Chondrocyte (in vitro differentiated cells): ENCODE measurements at regions not wholly inside any gene's neighbourhood (a gene's known extent, or its start where the extent isn't known, plus 50 kb on each side); places are given as distances from the start of the nearest gene placed in this dataset.
A peak's percentile ranks its signal among the peaks of the same experiment; 100 is the strongest.

Experiments
- DNase-seq: peaks from one replicate; pipeline ENCODE4 v3.0.0; 2021; ENCODE audit warnings: mixed read lengths, low spot score
- H3K27ac Mint-ChIP-seq: one replicate; pipeline ENCODE4 v1.8.0; 2021; ENCODE audit warnings: mild to moderate bottlenecking, moderate library complexity, mixed read lengths; ENCODE audit not compliant: unreplicated experiment
- H3K27me3 Mint-ChIP-seq: 2 replicates; pipeline ENCODE4 v1.8.0; 2021; ENCODE audit warnings: low read depth, mixed read lengths
- H3K36me3 Mint-ChIP-seq: 2 replicates; pipeline ENCODE4 v1.8.0; 2021; ENCODE audit warnings: low read depth, mixed read lengths
- H3K4me1 Mint-ChIP-seq: 2 replicates; pipeline ENCODE4 v1.8.0; 2021; ENCODE audit warnings: low read depth, mild to moderate bottlenecking, mixed read lengths
- H3K4me3 Mint-ChIP-seq: one replicate; pipeline ENCODE4 v1.8.0; 2021; ENCODE audit warnings: mild to moderate bottlenecking, moderate library complexity, mixed read lengths; ENCODE audit not compliant: unreplicated experiment
- H3K9me3 Mint-ChIP-seq: 2 replicates; pipeline ENCODE4 v1.8.0; 2021; ENCODE audit warnings: low read depth, mixed read lengths
- CTCF ChIP-seq: fragments of 200-600 bp; sonication (generic); IDR thresholded peaks from 2 replicates; pipeline ENCODE4 v1.5.0; 2021; ENCODE audit warnings: antibody characterized with exemption, mild to moderate bottlenecking, moderate library complexity

GRCh38 chr5:173455599-173455957 lies 127.4 kb upstream of the STC2 start:
- H3K9me3 Mint-ChIP-seq = peaks cover 4% of the 10 kb centered on the region
- H3K27me3 Mint-ChIP-seq = no peaks in the 10 kb centered on the region
- H3K4me3 Mint-ChIP-seq = no peak overlapping the region
- H3K36me3 Mint-ChIP-seq = no peaks in the 10 kb centered on the region
- peak overlapping the region; percentile 99 for H3K27ac Mint-ChIP-seq
- H3K4me1 Mint-ChIP-seq = peaks cover 81% of the 10 kb centered on the region
- no peak for DNase-seq
- TF ChIP-seq CTCF = no peak

GRCh38 chr5:173454736-173455598 lies 126.8 kb upstream of the STC2 start:
- peaks cover 81% of the 10 kb centered on the region for H3K4me1 Mint-ChIP-seq
- H3K4me3 Mint-ChIP-seq = no peak overlapping the region

GRCh38 chr5:173454361-173454735 lies 126.1 kb upstream of the STC2 start:
- DNase-seq = no peak
- Mint-ChIP-seq H3K27me3 (no peaks in the 10 kb centered on the region), H3K4me3 (no peak overlapping the region), H3K4me1 (peaks cover 79% of the 10 kb centered on the region), H3K9me3 (peaks cover 4% of the 10 kb centered on the region), H3K36me3 (no peaks in the 10 kb centered on the region), H3K27ac (peak overlapping the region; percentile 99)
- TF ChIP-seq CTCF = no peak

More at GRCh38 chr5:173454736-173455598, 126.8 kb upstream of the STC2 start:
- no peak for DNase-seq
- no peak for TF ChIP-seq CTCF
- Mint-ChIP-seq H3K27me3 (no peaks in the 10 kb centered on the region), H3K9me3 (peaks cover 4% of the 10 kb centered on the region), H3K27ac (peak overlapping the region; percentile 99), H3K36me3 (no peaks in the 10 kb centered on the region)

GRCh38 chr5:173453167-173453566 lies 125.0 kb upstream of the STC2 start:
- H3K27ac Mint-ChIP-seq = peak overlapping the region; percentile 99
- H3K36me3 Mint-ChIP-seq = no peaks in the 10 kb centered on the region
- H3K4me1 Mint-ChIP-seq = peaks cover 73% of the 10 kb centered on the region
- no peaks in the 10 kb centered on the region for H3K27me3 Mint-ChIP-seq
- H3K4me3 Mint-ChIP-seq = no peak overlapping the region
- no peak for DNase-seq
- TF ChIP-seq CTCF = no peak
- H3K9me3 Mint-ChIP-seq = peaks cover 4% of the 10 kb centered on the region

GRCh38 chr5:173452119-173452905 lies 124.1 kb upstream of the STC2 start:
- DNase-seq = no peak
- Mint-ChIP-seq H3K27me3 (no peaks in the 10 kb centered on the region), H3K4me3 (no peak overlapping the region), H3K9me3 (peaks cover 4% of the 10 kb centered on the region), H3K36me3 (no peaks in the 10 kb centered on the region), H3K4me1 (peaks cover 64% of the 10 kb centered on the region), H3K27ac (peak overlapping the region; percentile 99)
- TF ChIP-seq CTCF = no peak
